A549 (cell line): ENCODE measurements at regions not wholly inside any gene's neighbourhood (a gene's known extent, or its start where the extent isn't known, plus 50 kb on each side); places are given as distances from the start of the nearest gene placed in this dataset.

Source experiments
- POLR2A ChIP-seq: IDR thresholded peaks from 2 replicates; pipeline ENCODE4 v1.6.1; 2012; ENCODE audit warnings: mild to moderate bottlenecking, low read length
- TP53 ChIP-seq: fragments of 250-450 bp; sonication (Bioruptor Pico); IDR thresholded peaks from 2 replicates; pipeline ENCODE4 v1.5.0; 2021; ENCODE audit warnings: mild to moderate bottlenecking, moderate library complexity
- TF ChIP-seq, protein P1 (sequence below): fragments of >200 bp; sonication (Bioruptor Twin); formaldehyde crosslinking; IDR thresholded peaks from 3 replicates; pipeline ENCODE4 v1.5.1; 2016
- TF ChIP-seq, protein P2 (sequence below): fragments of 250-450 bp; sonication (Bioruptor Pico); IDR thresholded peaks from 2 replicates; pipeline ENCODE4 v1.5.0; 2021; ENCODE audit warnings: mild to moderate bottlenecking, moderate library complexity, borderline replicate concordance

DNA sequence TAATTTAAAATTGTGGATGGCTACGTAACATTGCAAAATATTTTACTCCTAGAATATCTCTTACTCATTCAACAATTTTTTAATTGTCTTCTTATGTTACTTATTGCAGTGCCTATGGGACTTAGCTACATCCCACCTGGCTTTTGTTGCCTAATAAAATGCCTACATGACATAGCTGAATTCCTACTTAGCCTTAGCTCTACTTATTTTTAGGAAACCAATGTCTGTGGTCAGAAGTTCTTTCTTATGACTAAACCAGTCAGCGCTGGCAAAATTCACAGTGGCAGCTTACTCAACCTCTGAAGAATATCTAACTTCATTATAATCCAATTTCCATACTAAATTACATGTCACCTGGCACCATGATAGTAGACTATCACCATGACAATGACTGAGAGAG is 1612.4 kb upstream of the LRRTM3 start:
- TF ChIP-seq, protein P1, sequence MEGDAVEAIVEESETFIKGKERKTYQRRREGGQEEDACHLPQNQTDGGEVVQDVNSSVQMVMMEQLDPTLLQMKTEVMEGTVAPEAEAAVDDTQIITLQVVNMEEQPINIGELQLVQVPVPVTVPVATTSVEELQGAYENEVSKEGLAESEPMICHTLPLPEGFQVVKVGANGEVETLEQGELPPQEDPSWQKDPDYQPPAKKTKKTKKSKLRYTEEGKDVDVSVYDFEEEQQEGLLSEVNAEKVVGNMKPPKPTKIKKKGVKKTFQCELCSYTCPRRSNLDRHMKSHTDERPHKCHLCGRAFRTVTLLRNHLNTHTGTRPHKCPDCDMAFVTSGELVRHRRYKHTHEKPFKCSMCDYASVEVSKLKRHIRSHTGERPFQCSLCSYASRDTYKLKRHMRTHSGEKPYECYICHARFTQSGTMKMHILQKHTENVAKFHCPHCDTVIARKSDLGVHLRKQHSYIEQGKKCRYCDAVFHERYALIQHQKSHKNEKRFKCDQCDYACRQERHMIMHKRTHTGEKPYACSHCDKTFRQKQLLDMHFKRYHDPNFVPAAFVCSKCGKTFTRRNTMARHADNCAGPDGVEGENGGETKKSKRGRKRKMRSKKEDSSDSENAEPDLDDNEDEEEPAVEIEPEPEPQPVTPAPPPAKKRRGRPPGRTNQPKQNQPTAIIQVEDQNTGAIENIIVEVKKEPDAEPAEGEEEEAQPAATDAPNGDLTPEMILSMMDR, result no peak
- TF ChIP-seq, protein P2, sequence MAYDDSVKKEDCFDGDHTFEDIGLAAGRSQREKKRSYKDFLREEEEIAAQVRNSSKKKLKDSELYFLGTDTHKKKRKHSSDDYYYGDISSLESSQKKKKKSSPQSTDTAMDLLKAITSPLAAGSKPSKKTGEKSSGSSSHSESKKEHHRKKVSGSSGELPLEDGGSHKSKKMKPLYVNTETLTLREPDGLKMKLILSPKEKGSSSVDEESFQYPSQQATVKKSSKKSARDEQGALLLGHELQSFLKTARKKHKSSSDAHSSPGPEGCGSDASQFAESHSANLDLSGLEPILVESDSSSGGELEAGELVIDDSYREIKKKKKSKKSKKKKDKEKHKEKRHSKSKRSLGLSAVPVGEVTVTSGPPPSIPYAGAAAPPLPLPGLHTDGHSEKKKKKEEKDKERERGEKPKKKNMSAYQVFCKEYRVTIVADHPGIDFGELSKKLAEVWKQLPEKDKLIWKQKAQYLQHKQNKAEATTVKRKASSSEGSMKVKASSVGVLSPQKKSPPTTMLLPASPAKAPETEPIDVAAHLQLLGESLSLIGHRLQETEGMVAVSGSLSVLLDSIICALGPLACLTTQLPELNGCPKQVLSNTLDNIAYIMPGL (CRISPR knock-in tag), result no peak
- TF ChIP-seq POLR2A (no peak), TP53 (no peak)
